ENCODE measurements at regions not wholly inside any gene's neighbourhood (a gene's known extent, or its start where the extent isn't known, plus 50 kb on each side); places are given as distances from the start of the nearest gene placed in this dataset.

DNA sequence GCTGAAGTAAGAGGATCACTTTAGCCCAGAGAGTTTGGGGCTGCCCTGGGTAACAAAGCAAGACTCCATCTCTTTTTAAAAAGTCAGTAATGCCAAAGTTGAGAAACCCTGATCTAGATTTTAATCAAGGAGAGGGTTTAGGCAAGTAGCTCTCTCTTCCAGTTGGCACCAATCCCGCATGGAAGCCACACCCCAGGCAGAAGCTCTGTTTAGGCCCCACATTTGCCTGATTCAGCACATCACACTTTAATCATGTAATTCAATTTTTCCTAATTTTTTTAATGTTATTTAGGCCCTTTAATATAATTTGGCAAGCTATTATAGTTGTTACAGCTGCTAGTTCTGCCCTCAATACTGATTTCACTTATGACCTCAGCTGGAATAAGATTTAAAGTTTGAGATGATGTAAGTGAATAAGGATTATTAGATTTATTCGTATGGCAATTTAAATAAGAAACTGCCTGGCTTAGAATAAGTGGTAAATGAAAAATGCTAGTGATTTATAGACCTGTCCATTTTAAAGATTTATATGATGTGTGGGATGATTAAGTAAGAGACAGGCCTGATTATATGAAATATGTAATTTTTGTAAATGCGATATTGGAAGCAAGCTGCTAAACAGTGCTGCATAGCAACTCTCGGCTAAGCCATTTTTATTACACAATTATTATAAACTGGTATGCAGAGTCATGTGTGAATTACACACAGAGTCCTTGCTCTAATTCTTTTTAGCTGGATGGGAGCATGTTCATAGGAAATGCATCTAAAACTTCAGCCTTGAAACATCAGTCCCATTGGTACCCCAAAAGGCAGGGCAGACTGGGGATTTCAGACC, 80.2 kb upstream of the NFE2L3 start:
- TF ChIP-seq SUZ12 (IDR thresholded peaks at IDR 0.05; ENCODE audit: extremely low read depth, insufficient read depth, insufficient read length) (no peak), ZNF274 (IDR thresholded peaks at IDR 0.05; ENCODE audit: low read depth, low read length) (no peak)

Measured in NT2/D1 (cell line).